GM19463 (cell line): ENCODE measurements at regions not wholly inside any gene's neighbourhood (a gene's known extent, or its start where the extent isn't known, plus 50 kb on each side); places are given as distances from the start of the nearest gene placed in this dataset.

Experiments
- ATAC-seq: cut with Tn5 transposase; IDR thresholded peaks from one replicate; pipeline ENCODE4 v1.9.1; 2021; ENCODE audit warnings: mild to moderate bottlenecking, moderate library complexity; ENCODE audit not compliant: unreplicated experiment

DNA sequence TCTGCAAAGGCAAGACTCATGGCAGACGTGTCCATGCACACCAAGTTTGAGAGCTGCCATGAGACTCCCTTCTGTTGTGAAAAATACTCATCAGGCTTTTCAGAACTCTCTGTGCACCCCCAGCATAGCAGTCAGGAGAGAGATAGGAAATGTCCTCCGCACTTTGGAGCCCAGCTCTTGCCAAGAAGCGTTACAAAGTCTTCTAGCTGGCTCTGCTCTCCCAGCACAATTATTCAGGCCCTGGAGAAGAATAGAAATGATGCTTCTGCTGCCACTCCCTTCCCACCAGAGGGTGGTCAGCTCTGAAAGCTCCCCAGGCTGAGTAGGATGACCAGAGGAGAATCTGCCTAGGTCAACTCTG, 594.4 kb upstream of the ID2 start:
- ATAC-seq, result no peak

DNA sequence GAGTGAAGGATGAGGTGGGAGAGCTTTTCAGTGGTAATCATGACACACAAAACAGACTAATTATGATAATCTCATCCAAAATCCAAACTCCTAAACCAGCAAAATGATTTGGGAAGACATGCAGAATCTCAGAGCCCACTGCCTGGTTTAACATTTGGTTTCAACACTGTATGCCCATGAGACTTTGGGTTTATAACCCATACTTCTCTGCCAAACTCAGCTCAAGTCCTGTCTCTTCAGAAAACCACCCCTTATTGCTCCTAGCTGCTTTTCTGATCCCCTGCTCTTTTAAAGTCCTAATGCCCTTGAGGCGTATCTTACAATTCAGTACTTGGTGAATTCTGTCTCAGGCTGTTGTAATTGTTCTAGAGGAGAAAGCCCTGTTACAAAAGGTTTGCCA, 593.0 kb upstream of the ID2 start:
- no peak for ATAC-seq

DNA sequence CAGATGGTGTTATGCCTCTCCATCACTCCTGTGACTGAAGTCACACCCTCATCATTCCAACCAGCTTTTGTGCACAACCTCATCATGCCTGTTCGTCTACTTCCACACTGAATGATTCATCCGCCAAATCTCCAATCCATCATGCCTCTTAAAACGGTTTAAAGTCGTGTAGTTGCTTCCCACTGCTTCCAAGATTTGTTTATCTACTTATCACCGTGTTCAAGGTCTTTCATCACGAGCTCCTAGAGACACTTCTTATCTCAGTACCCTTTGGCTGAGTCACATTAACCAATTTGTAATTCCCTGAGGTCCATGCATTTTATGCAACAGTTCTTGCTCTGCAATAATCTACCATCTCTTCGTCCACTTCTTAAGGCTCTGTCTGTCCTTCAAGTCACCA, 592.3 kb upstream of the ID2 start:
- ATAC-seq, result no peak

DNA sequence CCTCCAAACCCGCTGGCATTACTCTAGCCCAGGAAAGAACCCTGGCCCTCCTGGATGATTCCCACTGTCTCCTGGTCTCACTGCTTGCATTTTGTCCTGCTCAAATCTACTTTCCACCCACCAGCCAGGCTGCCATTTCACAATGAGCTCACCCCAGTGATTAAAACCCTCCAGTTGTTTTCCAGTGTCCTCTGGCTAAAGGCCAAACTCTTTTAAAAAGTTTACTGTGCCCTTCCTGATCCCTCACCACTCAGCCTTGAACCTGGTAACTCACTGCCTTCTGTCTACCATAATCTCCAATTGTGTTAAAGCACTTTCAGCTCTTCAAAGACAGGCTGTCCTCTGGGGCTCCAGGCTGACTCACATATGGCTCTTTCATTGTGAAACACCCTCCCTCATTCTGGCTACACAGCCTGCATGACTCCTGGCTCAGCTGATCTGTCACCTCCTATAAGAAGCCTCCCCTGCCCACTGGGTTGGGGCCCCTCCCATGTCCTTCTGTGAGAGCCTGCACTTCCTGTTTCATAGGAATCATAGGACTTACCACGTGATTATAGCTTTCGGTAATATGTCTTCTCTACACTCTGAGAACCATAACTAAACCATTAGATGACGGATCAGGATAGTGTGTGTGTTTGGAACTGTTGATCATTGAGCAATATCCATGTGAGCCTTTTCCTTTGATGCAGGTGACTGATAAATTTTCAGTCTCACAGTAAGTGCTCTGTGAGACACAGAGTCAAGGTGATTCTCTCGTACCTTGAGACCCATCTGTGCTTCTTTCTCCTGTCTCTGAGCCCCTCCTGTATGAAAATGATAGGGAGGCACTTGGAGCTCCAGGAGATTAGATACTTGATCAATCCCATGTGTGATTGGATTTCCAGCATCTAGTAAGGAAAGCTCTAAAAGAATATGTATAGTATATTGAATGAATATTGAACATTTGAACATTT, 590.8 kb upstream of the ID2 start:
- peak; percentile 97 for ATAC-seq

DNA sequence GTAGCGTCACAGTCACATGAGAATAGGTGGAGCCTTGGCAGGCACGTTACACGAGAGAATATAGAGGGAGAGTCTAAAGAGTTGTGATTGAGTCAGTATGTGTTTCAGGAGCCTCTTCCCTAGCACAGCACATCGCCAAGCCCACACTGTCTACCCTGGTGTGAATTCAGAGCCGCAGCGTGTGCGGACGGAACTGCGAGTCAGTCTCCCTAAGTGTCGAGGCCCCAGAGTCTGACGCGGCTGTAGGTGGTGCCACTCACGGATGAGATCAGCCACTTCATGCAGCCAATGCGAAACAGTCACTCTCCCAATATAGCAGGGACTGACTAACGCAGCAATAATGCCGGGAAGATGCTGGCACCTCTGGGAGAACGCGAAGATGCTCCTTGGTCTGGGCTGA, 587.3 kb upstream of the ID2 start:
- ATAC-seq, result no peak

DNA sequence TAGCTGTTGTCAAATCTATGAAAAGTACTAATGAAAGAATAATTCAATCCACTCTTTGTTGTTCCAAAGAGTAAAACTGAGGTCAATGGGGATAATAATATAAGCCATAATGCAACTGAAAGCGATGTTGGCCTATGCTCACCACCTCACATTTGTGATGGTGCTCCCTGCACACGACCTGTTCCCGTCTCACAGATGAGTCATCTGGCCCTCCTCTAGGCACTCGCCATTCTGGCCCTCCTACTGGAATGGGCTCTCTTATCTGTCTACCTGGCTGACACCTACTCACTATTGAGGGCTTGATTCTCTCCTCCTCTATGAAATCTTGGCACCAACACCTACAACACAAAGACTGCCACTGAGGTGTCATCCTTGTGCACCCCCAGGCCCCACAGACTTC, 585.9 kb upstream of the ID2 start:
- no peak for ATAC-seq

DNA sequence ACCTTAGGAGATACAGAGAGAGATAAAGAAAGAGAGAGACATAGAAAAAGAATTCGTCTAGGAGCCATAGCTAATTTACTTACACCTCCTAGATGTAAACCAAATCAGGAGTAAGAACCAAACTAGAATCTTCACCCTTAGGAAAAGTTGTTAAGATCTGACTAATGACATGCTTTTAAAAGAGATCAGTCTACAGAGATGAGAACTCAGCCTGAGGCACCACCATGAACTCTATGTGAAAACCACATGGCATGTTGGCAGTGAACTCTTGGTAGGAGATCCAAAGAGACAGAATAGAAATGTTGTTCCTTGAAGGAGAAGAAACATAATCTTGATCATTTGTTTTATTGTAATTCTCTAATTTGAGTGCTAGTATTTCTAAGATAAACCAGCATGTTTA, 585.4 kb upstream of the ID2 start:
- ATAC-seq, result no peak

DNA sequence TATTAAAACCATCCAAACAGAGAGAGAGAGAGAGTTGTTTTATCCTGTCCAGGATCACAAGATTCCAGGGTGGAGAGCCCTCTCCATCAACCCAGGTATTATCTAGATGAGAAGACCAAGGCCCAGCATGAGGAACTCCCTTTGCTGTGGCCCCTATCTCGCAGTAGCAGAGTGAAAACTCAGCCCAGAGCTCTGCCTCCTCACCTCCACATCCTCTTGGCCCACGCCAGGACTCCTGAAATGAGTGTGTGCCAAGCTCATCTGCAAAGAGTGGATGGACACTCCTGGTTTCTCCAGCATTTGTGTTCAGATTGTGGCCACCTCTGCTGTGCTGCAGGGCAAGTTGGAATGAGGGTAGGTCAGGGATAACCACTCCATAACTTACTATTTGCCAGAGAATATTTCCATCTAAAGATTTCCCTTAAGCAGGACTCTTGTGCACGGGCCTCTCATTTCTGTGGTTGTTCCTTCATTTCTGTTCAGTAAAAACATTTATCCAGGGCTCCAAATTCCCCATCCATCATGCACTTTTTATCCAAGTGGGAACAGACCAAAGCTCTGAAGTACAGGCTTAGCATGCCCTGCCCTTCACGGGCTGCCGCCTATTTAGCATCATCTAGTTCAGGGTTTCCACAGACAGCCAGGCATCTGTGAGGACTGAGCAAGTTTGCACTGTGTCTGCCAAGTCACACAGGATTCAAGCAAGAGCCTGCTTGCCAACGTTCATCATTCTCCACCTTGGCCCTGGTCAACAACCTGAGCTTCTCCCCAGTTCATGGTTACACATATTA, 583.2 kb upstream of the ID2 start:
- no peak for ATAC-seq

DNA sequence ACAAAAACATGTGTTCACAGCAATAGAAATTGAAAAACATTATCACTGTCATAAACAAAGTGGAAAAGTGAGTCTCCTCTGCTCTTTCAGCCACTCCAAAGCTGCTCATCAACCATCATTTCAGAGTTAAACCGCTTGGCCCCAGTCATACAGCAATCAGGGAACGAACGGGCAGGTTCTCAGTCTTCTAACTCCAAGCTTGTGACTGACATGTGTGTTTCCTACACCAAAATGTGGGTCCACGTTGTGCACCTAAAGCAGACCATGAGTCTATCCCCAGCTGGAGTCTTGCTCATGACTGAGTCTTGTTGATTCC, 582.6 kb upstream of the ID2 start:
- no peak for ATAC-seq

DNA sequence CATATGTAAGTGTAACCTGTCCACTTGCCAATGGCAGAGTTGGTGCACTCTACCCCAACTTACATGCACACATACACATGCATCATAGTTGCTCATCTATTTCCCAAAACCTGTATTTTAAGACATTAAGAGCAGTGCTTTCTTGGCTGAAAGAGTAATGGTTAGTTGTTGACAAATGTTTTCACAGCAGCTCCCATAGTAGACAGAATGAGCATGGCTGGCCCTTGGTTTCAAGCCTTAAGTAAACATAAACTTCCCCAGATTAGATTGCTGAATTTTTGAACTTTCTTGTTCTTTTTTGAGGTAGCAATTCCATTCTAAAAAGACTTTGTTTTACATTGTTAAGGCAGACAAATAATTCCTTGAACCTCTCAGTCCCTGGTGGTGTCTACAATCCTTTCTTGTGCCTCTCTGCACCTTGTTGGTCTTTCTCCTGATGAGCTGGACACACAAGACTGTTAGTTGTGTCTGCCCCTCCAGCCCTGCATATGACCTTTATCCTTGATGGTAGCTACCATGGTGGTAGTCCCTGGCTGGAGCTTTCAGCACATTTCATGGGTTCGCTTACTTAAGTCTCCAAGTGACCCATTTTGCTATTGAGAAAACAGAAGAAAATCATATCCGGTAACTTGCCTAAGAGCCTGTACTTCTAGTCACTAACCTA, 580.1 kb upstream of the ID2 start:
- no peak for ATAC-seq

DNA sequence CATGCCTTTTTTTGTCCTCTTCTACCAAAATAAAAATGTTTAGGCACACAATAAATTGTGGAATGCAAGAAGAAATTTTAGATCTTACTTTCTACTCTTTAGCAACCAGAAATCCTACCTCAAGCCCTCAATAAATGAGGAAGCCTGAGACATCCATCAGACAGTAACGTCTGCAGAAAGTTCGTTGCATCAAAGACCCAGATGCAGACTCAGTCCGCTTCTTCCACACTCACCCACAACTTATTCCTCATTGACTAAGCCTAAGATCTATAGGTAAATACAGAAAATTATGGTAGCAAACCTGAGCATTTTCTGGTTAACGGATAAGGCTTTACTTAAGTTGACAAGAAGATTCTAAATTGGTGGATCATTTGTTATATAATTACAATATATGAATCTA, 579.4 kb upstream of the ID2 start:
- no peak for ATAC-seq

DNA sequence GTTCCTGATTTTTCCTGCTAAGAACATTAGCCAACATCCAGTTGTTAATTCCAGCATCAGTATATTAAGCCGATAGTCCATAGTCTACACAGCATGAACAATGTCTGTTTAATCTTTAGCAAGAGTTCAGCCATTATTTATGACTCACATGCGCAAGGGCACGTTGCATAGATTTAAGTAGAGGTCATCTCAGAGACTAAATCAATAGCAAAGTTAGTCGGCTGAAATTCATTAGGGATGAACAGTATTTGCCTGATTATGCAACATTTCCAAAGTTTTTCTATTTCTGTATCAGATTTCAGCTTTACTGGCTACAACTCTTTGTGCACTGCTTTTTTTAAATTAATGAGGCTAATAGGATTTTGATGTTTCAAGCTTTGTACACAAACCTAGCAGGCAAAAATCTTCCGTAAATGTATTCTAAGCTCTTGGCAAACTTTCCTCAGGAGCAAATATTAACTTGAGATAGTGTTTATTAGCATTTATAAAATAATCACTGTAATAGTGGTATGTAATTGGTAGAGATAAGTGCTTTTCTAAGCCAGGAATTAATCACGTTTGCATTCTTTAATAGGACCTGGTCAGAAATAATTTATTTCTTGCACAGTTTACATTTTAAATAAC, 578.7 kb upstream of the ID2 start:
- no peak for ATAC-seq

DNA sequence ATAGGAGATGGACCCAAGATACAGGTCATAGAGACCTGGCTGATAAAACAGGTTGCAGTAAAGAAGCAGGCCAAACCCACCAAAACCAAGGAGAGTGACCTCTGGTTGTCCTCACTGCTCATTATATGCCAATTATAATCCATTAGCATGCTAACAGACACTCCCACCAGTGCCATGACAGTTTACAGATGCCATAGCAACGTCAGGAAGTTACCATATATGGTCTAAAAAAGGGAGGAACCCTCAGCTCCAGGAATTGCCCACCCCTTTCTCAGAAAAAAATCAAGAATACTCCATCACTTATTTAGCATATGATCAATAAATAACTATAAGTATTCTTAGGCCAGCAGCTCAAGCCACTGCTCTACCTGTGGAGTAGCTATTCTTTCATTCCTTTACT, 574.7 kb upstream of the ID2 start:
- no peak for ATAC-seq

DNA sequence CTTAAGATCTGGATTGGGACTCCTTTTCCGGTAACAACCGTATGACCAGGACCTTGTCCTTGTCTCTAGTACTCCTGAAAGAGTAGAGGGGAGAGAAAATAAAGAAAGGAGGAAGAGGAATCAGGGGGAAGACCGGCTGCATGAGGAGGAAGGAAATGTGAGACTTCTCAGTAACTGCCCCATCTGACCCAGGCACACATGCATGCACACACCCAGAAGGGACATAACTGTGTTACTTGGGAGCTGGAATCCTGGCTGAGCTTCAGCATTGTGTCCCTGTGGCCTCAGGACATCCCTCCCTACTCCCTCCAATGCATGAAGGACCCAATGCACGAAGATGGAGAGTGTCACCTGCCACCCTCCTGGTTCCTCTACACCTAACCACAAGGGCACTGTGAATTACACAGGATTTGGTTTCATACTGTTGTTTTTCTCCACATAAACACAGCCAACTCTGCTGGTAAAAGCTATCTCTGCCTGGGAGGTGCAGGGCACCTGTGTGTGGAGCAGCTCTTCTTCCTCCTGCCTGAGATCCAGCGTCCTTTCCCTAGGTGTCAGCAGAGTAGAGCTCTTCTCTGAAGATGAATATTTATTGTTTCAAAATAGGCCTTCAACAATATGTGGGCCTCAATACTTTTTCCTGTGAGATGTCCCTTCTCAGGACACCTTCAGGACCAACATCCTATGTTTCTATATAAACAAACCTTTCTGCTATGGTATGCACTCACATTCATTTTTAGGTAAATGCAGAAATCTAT, 574.1 kb upstream of the ID2 start:
- no peak for ATAC-seq

DNA sequence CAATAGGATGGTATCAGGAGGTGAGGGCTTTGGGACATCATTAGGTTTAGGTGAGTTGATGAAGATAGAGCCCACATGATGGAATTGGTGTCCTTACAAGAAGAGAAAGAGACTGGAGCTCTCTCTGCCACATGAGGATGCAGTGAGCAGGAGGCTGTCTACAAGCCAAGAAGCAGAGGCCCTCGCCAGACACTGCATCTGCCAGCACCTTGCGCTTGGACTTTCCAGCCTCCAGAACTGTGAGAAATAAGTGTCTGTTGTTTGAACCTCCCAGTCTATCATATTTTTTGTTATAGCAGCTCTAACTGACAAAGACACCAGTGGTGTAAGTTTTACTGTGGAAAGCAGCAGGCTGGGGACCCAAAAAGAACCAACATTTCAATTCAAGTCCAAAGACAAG, 571.1 kb upstream of the ID2 start:
- no peak for ATAC-seq

DNA sequence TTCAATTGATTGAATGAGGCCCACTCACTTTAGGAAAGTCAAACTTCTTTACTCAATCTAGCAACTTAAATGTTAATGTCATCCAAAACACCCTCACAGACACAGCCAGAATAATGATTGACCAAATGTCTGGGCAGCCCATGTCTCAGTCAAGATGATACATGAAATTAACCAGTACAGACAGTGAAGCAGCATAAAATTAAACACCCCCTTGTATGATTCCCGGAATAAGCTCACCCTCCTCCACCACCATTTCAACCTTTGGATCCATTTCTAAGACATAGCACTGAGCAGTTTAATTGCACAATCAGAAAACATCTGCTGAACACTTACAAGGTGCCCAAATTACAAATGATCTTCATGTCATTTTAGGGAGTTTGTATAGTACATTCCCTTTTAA, 570.7 kb upstream of the ID2 start:
- no peak for ATAC-seq

DNA sequence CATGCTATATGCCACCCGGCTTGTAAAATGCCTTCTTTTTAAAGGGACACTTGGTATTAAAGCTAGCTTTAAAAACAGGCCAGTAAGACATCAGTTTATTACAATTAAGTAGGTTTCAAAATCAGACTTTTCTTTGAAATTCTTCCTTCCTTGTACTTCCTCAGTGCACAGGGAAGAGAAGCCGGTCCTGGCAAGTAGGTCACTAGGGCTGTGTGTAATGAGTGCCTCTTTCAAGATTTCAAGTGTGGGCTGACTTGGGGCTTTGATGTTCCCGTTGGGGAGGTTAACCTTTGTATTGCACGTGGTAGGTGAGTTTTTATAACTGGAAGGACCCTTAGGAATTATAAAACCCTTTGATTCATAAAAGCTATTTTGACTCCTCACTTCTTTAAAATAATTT, 566.4 kb upstream of the ID2 start:
- no peak for ATAC-seq

DNA sequence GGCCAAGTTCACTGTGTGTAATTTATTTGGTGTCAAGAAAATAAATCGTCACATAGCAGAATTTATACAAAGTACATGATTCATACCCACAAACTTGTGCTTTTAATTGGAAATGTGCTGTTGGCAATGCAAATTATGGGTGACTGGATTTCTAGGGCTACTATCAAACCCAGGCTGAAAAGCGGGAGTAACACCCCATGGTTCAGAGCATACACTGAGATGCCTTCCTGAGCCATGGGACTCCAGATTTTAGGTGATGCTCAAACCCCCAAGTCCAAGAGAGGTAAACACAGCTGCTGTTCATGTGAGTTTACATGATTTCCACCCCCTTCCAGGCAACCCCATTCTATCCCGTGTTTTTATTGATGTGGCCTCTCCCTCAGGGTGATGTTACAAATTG, 565.9 kb upstream of the ID2 start:
- ATAC-seq, result no peak

DNA sequence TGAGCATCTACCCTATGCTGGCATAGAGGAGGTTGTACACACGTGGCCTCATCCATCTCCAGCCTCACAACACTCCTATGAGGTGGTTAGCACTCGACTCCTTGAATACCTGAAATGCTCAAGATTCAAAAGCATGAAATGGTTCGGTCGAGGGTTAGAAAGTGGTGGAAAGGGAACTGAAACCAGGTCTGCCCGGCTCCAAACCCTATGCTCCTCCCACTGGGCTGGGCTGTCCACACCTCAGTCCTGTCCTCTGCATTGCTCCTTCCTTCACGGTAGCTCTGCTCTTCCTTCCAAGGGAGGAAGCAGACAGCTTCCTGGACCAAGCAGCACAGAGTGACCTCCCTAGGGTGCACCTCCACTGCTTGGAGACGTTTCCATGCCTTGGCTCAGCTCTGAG, 565.2 kb upstream of the ID2 start:
- peak; percentile 95 for ATAC-seq

DNA sequence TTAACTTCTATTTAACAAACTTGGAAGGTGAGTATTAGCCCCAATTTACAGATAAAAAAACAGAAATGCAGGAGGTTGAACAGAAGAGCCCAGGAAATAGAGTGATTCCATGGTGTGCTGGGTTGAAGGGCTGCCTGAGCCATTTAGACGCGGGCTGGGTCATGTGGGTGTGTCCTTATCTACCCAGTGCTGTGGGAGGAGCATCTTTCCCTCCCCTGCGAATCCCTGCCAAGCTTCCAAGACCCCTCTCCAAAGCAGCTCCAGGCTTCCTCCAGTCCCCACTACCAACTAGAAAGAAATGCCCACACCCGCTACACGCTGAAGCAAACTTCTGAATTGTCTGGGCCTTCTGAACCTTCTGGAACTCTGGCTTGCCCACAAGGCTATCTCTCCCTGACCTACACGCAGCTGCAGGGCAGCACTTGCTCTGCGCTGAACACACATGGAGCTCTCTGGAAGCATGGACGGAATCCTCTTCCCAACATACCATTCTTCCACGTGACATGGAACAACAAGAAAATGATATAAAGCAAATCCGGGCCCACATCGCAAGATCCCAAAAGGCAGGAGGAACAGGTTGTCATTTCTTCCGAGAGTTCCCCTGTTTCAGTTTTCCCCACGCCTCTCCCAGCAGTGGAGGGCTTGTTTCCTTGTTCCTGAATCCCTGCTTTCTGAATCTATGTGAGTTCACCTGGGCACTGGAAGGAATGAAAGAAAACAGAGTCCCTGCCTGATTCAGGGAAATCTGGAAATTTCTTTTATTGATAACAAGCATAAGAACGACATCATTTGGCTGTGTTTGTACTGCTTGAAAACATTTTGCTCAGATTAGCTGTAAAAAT, 562.7 kb upstream of the ID2 start:
- no peak for ATAC-seq
